Upper lobe of left lung (tissue), 4 donors: ENCODE measurements at regions not wholly inside any gene's neighbourhood (a gene's known extent, or its start where the extent isn't known, plus 50 kb on each side); places are given as distances from the start of the nearest gene placed in this dataset.

Source experiments
- POLR2A ChIP-seq, 4 donors: fragments of 450-650 bp; IDR thresholded peaks; one replicate each; pipeline ENCODE4 v1.5.1; 2016 to 2017; ENCODE audit warnings: antibody characterized with exemption in 4 of 4, mild to moderate bottlenecking in 2 of 4
- POLR2AphosphoS5 ChIP-seq, 2 donors: sonication (generic); formaldehyde crosslinking; IDR thresholded peaks; one replicate each; pipeline ENCODE4 v1.5.1; 2017; ENCODE audit warnings: antibody characterized with exemption in 2 of 2
- TF ChIP-seq, protein P1 (sequence below), 6 experiments: fragments of 450-650 bp in 4 of 6; fragments of 200-600 bp in 2 of 6; sonication (generic) in 2 of 6; IDR thresholded peaks; one replicate each; pipeline ENCODE4 v1.5.1; 2016 to 2019; ENCODE audit warnings: antibody characterized with exemption in 6 of 6

DNA sequence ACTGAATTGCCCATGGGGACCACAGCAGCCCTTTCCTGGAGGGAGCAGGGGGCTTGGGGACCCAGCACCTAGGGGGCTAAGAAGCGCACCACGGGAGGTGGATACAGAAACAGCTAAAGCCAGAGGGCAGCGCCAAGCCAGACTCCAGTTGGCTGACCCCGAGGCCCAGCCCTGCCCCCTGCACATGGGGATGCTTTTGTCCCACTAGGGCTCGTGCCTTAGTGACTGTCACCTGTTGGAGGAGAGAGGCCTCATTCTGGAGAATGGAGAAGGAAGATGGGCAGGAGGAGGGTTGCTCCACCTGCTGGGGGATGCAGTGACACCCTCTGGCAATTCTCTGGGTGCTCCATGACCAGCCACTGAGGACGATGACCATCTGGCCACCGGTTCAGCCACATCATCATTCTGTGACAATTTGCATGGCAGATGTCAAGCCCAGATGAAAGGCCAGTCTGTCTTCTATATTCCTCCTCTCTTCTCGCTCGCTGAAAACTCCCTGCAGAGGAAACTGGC is 167.8 kb upstream of the TLE3 start:
- TF ChIP-seq, protein P1, sequence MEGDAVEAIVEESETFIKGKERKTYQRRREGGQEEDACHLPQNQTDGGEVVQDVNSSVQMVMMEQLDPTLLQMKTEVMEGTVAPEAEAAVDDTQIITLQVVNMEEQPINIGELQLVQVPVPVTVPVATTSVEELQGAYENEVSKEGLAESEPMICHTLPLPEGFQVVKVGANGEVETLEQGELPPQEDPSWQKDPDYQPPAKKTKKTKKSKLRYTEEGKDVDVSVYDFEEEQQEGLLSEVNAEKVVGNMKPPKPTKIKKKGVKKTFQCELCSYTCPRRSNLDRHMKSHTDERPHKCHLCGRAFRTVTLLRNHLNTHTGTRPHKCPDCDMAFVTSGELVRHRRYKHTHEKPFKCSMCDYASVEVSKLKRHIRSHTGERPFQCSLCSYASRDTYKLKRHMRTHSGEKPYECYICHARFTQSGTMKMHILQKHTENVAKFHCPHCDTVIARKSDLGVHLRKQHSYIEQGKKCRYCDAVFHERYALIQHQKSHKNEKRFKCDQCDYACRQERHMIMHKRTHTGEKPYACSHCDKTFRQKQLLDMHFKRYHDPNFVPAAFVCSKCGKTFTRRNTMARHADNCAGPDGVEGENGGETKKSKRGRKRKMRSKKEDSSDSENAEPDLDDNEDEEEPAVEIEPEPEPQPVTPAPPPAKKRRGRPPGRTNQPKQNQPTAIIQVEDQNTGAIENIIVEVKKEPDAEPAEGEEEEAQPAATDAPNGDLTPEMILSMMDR (IDR thresholded peaks at IDR 0.05) = no peak
- TF ChIP-seq POLR2AphosphoS5 (IDR thresholded peaks at IDR 0.05) (no peak), POLR2A (IDR thresholded peaks at IDR 0.05) (no peak)
